ENCODE measurements at regions not wholly inside any gene's neighbourhood (a gene's known extent, or its start where the extent isn't known, plus 50 kb on each side); places are given as distances from the start of the nearest gene placed in this dataset.

- H3K27ac ChIP-seq, result no peak overlapping the region
- TF ChIP-seq CTCF (conservative IDR thresholded peaks at IDR 0.05), result no peak
Observed at GRCh38 chr6:132167929-132168892, 217.0 kb upstream of the CCN2 start.

DNA sequence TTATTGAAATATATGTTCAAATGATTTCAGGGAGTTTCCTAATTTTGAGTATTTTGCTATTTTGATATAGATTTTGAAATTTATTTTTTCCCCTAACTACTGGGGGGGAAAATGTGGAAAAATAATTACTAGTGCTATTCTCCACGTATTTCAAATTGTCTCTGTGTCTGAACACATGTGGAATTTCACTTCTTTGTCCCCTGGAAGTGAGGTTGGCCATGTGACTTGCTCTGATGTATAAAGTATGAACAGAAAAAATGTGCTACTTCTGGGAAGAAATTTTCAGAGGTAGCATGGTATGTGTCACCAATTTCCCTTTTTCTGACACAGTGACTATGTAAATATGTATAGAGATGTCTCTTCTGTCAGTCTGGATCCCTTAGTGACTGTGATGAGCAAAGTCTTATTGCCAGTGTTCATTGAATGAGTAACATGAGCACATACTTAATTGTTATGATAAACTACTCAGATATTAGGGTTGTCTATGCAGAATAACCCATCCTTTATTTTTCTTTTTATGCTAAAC is 215.4 kb upstream of the CCN2 start:
- TF ChIP-seq CTCF (conservative IDR thresholded peaks at IDR 0.05), result no peak
- no peak overlapping the region for H3K27ac ChIP-seq

DNA sequence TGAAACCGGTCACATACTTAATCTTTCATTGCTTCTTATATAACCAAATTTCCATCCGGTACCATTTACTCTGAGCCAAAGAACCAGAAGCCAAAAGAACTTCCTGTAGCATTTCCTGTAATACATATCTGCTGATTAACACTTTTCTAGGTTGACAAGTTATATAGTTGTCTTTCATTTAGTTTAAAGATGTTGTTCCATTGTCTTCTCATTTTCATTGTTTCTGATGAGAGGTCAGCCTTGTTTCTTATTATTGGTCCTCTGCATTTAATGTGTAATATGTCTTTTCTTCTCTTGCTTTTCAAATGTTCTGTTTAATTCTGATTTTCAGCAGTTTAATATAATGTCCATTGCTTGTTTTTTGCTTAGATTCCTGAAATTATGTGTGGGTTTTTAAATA is 214.5 kb upstream of the CCN2 start:
- no peak for TF ChIP-seq CTCF (conservative IDR thresholded peaks at IDR 0.05)
- H3K27ac ChIP-seq, result no peak overlapping the region

GRCh38 chr6:132161283-132161682 is 210.1 kb upstream of the CCN2 start:
- peak; percentile 82 for TF ChIP-seq CTCF (conservative IDR thresholded peaks at IDR 0.05)
- no peak overlapping the region for H3K27ac ChIP-seq

DNA sequence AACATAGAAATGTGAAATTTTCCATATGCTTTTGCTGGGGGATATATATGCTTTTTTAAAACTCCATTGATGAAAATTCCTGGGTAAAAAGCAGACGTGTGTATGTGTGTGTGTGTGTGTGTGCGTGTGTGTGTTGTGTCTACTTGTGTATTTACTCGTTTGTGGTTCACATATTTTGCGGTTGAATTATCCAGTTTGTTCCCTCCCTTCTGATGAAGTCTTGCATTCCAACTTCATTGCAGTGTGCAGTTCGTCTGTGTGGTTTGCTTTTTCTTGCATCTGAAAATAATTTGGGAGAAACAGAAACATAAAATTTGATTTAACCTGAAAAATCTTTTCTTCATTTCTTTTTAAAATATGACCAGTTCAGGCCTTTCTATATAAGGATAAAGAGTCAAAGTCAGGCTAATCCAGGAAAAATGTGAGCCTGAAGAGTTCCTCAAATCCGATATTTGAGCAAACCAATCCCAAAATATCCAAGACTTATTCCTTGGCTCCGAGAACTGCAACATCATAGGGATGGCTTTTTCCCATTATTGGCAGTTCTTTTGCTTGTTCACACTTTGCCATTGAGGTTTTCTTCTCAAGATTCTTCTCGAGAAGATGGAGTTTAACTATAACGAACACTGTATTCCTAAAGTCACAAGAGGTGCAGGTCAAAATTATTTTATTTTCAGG is 202.2 kb upstream of the CCN2 start:
- TF ChIP-seq CTCF (conservative IDR thresholded peaks at IDR 0.05), result no peak

GRCh38 chr6:132147530-132148011 is 196.4 kb upstream of the CCN2 start:
- TF ChIP-seq CTCF (conservative IDR thresholded peaks at IDR 0.05), result no peak
- no peak overlapping the region for H3K27ac ChIP-seq

More for the DNA sequence above, 202.2 kb upstream of the CCN2 start:
- H3K27ac ChIP-seq, result no peak overlapping the region

DNA sequence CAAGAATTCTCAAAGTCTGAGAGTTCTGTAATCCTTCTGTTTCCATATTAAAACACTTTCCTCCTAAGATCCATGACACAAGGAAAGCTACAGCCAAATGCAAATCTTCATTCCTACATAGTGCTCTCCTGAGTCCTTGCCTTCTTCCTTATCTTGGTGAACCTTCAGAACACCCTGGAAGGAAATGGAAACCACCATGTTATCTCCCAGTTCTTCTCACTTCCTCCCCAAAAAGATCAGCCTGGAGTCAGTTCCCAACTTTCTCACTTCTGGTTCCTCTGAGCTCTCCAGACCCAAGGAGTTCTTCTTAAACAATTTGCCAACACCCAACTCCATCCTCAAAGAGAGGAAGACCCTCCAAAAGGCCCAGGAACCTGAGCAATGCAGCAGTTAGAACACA is 193.3 kb upstream of the CCN2 start:
- no peak for TF ChIP-seq CTCF (conservative IDR thresholded peaks at IDR 0.05)
- H3K27ac ChIP-seq, result no peak overlapping the region

Measured in VCaP (cell line).